ENCODE measurements at regions not wholly inside any gene's neighbourhood (a gene's known extent, or its start where the extent isn't known, plus 50 kb on each side); places are given as distances from the start of the nearest gene placed in this dataset.

DNA sequence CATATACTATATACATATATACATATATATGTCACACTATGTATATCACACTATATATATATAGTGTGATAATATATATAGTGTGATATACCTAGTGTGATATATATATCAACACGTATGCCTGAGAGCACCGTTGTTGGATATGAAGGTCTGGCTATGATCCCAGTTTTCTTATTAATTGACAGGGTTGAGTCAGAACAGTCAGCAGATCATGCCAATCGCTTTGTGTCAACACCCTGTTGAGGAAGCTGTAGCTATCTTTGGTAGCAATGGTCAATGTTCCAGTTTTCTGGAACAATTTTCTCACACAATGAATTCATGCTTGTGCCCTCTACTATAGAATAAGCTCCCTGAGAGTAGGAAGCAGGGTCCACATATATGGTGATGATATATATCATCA is 496.0 kb upstream of the AGA start:
- Histone ChIP-seq H3K27ac (replicated peaks) (no peak overlapping the region), H3K27me3 (ENCODE audit: insufficient read depth, poor library complexity, severe bottlenecking) (no peaks in the 10 kb centered on the region), H3K4me3 (replicated peaks; ENCODE audit: insufficient read depth, low read length) (no peak overlapping the region)
- TF ChIP-seq REST (IDR thresholded peaks at IDR 0.05; ENCODE audit: insufficient replicate concordance, low read depth) (no peak), SPI1 (IDR thresholded peaks at IDR 0.05; ENCODE audit: borderline replicate concordance, low read depth) (no peak), POLR2AphosphoS5 (IDR thresholded peaks at IDR 0.05; ENCODE audit: low read depth) (no peak), GABPA (IDR thresholded peaks at IDR 0.05; ENCODE audit: low read depth) (no peak)
- TF ChIP-seq, protein P1, sequence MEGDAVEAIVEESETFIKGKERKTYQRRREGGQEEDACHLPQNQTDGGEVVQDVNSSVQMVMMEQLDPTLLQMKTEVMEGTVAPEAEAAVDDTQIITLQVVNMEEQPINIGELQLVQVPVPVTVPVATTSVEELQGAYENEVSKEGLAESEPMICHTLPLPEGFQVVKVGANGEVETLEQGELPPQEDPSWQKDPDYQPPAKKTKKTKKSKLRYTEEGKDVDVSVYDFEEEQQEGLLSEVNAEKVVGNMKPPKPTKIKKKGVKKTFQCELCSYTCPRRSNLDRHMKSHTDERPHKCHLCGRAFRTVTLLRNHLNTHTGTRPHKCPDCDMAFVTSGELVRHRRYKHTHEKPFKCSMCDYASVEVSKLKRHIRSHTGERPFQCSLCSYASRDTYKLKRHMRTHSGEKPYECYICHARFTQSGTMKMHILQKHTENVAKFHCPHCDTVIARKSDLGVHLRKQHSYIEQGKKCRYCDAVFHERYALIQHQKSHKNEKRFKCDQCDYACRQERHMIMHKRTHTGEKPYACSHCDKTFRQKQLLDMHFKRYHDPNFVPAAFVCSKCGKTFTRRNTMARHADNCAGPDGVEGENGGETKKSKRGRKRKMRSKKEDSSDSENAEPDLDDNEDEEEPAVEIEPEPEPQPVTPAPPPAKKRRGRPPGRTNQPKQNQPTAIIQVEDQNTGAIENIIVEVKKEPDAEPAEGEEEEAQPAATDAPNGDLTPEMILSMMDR (IDR thresholded peaks at IDR 0.05; ENCODE audit: insufficient read depth, low read length) = no peak
- no peak for DNase-seq (ENCODE audit: low read depth in 1 of 2, low spot score in 1 of 2)

- TF ChIP-seq GABPA (IDR thresholded peaks at IDR 0.05; ENCODE audit: low read depth) (no peak), SPI1 (IDR thresholded peaks at IDR 0.05; ENCODE audit: borderline replicate concordance, low read depth) (no peak)
- TF ChIP-seq, protein P1 (IDR thresholded peaks at IDR 0.05; ENCODE audit: insufficient read depth, low read length) = no peak
- no peaks in the 10 kb centered on the region for H3K27me3 ChIP-seq (ENCODE audit: insufficient read depth, poor library complexity, severe bottlenecking)
- no peak overlapping the region for H3K4me3 ChIP-seq (replicated peaks; ENCODE audit: insufficient read depth, low read length)
- DNase-seq (ENCODE audit: low read depth in 1 of 2, low spot score in 1 of 2) = no peak
- no peak overlapping the region for H3K27ac ChIP-seq (replicated peaks)
These were observed 503.0 kb upstream of the AGA start for GRCh38 chr4:177945268-177945667.

DNA sequence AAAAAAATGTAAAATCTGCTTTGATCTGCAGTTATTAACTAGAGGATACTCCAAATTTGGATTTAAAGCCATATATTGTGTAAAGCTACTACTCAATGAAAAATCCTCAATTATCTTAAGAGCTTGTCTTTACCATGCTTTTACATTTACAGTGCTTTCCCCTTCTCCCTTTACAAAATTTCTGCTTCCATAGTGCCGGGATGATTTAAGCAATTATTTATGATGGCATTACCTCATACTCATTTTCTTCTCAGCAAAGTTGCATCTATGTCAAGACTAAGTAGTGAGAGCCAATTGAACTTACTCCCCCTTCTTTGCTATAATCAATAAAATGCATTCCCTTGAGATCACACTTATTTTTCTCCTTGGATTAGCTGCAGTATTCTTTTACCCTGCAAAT is 505.4 kb upstream of the AGA start:
- Histone ChIP-seq H3K27me3 (ENCODE audit: insufficient read depth, poor library complexity, severe bottlenecking) (no peaks in the 10 kb centered on the region), H3K4me3 (replicated peaks; ENCODE audit: insufficient read depth, low read length) (no peak overlapping the region), H3K27ac (replicated peaks) (no peak overlapping the region)
- TF ChIP-seq POLR2AphosphoS5 (IDR thresholded peaks at IDR 0.05; ENCODE audit: low read depth) (no peak), GABPA (IDR thresholded peaks at IDR 0.05; ENCODE audit: low read depth) (no peak), SPI1 (IDR thresholded peaks at IDR 0.05; ENCODE audit: borderline replicate concordance, low read depth) (no peak), REST (IDR thresholded peaks at IDR 0.05; ENCODE audit: insufficient replicate concordance, low read depth) (no peak)
- TF ChIP-seq, protein P1 (IDR thresholded peaks at IDR 0.05; ENCODE audit: insufficient read depth, low read length) = no peak
- no peak for DNase-seq (ENCODE audit: low read depth in 1 of 2, low spot score in 1 of 2)

GRCh38 chr4:177948853-177949252 is 506.6 kb upstream of the AGA start:
- no peak for TF ChIP-seq GABPA (IDR thresholded peaks at IDR 0.05; ENCODE audit: low read depth)
- no peak for TF ChIP-seq REST (IDR thresholded peaks at IDR 0.05; ENCODE audit: insufficient replicate concordance, low read depth)
- no peak for TF ChIP-seq SPI1 (IDR thresholded peaks at IDR 0.05; ENCODE audit: borderline replicate concordance, low read depth)
- TF ChIP-seq, protein P1 (IDR thresholded peaks at IDR 0.05; ENCODE audit: insufficient read depth, low read length) = no peak
- no peak for TF ChIP-seq POLR2AphosphoS5 (IDR thresholded peaks at IDR 0.05; ENCODE audit: low read depth)

More at GRCh38 chr4:177948853-177949252, 506.6 kb upstream of the AGA start:
- Histone ChIP-seq H3K27ac (replicated peaks) (no peak overlapping the region), H3K27me3 (ENCODE audit: insufficient read depth, poor library complexity, severe bottlenecking) (no peaks in the 10 kb centered on the region), H3K4me3 (replicated peaks; ENCODE audit: insufficient read depth, low read length) (no peak overlapping the region)
- no peak for DNase-seq (ENCODE audit: low read depth in 1 of 2, low spot score in 1 of 2)

All from HL-60 (cell line).